OCI-LY3 (cell line): ENCODE measurements at regions not wholly inside any gene's neighbourhood (a gene's known extent, or its start where the extent isn't known, plus 50 kb on each side); places are given as distances from the start of the nearest gene placed in this dataset.

Experiments
- H2AFZ ChIP-seq: fragments of 200-600, 300-600 bp; shearing (Covaris generic); 2 replicates; pipeline ENCODE4 v1.6.0; 2014; ENCODE audit warnings: antibody characterized with exemption, low read depth, low read length
- H3K27ac ChIP-seq: fragments of 200-600, 300-600 bp; sonication (generic); 2 replicates; pipeline ENCODE4 v1.5.1; 2014; ENCODE audit warnings: mild to moderate bottlenecking, low read length, moderate library complexity, mixed read lengths
- H3K27me3 ChIP-seq: fragments of 200-600, 300-600 bp; sonication (generic); 2 replicates; pipeline ENCODE4 v1.6.1; 2014; ENCODE audit warnings: low read depth, low read length, mixed read lengths
- H3K36me3 ChIP-seq: fragments of 200-600, 300-600 bp; sonication (generic); replicated peaks from 2 replicates; pipeline ENCODE3; 2014; ENCODE audit warnings: low read depth, low read length, mixed read lengths
- H3K4me1 ChIP-seq: fragments of 300-600, 200-600 bp; sonication (generic); 2 replicates; pipeline ENCODE4 v1.6.1; 2014; ENCODE audit warnings: low read length, mixed read lengths
- H3K4me2 ChIP-seq: fragments of 200-600, 300-600 bp; sonication (generic); 2 replicates; pipeline ENCODE4 v1.6.1; 2014; ENCODE audit warnings: low read length, mixed read lengths
- H3K4me3 ChIP-seq: fragments of 300-600, 200-600 bp; sonication (generic); 2 replicates; pipeline ENCODE4 v1.5.1; 2014; ENCODE audit warnings: antibody characterized with exemption, mild to moderate bottlenecking, low read length, moderate library complexity
- H3K79me2 ChIP-seq: fragments of 300-600, 200-600 bp; shearing (Covaris generic); 2 replicates; pipeline ENCODE4 v1.6.1; 2014; ENCODE audit warnings: mild to moderate bottlenecking, low read length, mixed read lengths
- H3K9ac ChIP-seq: fragments of 300-600, 200-600 bp; shearing (Covaris generic); 2 replicates; pipeline ENCODE4 v1.6.0; 2014; ENCODE audit warnings: mild to moderate bottlenecking, low read length, moderate library complexity
- H3K9me3 ChIP-seq: fragments of 200-600, 300-600 bp; shearing (Covaris generic); 2 replicates; pipeline ENCODE4 v1.6.1; 2014; ENCODE audit warnings: low read length, mixed read lengths; ENCODE audit not compliant: insufficient read depth
- H4K20me1 ChIP-seq: fragments of 200-600, 300-600 bp; sonication (generic); 2 replicates; pipeline ENCODE4 v1.6.1; 2016; ENCODE audit warnings: low read length, mixed read lengths; ENCODE audit not compliant: insufficient read depth
- CTCF ChIP-seq: fragments of 200-600, 300-600 bp; sonication (generic); IDR thresholded peaks from 2 replicates; pipeline ENCODE4 v1.5.1; 2014; ENCODE audit warnings: antibody characterized with exemption, low read length, low read depth
- EZH2phosphoT487 ChIP-seq: fragments of 200-600 bp; shearing (Covaris generic); IDR thresholded peaks from 2 replicates; pipeline ENCODE4 v1.6.1; 2018; ENCODE audit warnings: antibody characterized with exemption, mixed run types, low read depth

GRCh38 chr21:38092051-38092450 lies 164.7 kb upstream of the KCNJ15 start:
- Histone ChIP-seq H2AFZ (no peak overlapping the region), H3K79me2 (no peaks in the 10 kb centered on the region), H3K9me3 (no peaks in the 10 kb centered on the region), H3K9ac (no peak overlapping the region), H4K20me1 (no peaks in the 10 kb centered on the region), H3K36me3 (no peaks in the 10 kb centered on the region), H3K27ac (no peak overlapping the region), H3K4me3 (no peak overlapping the region), H3K4me2 (no peak overlapping the region), H3K4me1 (no peaks in the 10 kb centered on the region), H3K27me3 (no peaks in the 10 kb centered on the region)
- no peak for TF ChIP-seq EZH2phosphoT487
- TF ChIP-seq CTCF: no peak

GRCh38 chr21:38095220-38095619 lies 161.6 kb upstream of the KCNJ15 start:
- H2AFZ ChIP-seq: no peak overlapping the region
- H3K4me1 ChIP-seq: no peaks in the 10 kb centered on the region
- no peak overlapping the region for H3K9ac ChIP-seq
- H3K4me3 ChIP-seq: no peak overlapping the region
- no peaks in the 10 kb centered on the region for H3K79me2 ChIP-seq
- H3K4me2 ChIP-seq: no peak overlapping the region
- H3K36me3 ChIP-seq: no peaks in the 10 kb centered on the region
- H3K27me3 ChIP-seq: no peaks in the 10 kb centered on the region
- H3K9me3 ChIP-seq: no peaks in the 10 kb centered on the region
- H3K27ac ChIP-seq: no peak overlapping the region
- TF ChIP-seq EZH2phosphoT487 (no peak), CTCF (no peak)
- no peaks in the 10 kb centered on the region for H4K20me1 ChIP-seq

GRCh38 chr21:38097789-38098188 lies 159.0 kb upstream of the KCNJ15 start:
- H3K27ac ChIP-seq: no peak overlapping the region
- no peaks in the 10 kb centered on the region for H3K36me3 ChIP-seq
- H3K9ac ChIP-seq: no peak overlapping the region
- no peak overlapping the region for H2AFZ ChIP-seq
- no peaks in the 10 kb centered on the region for H3K4me1 ChIP-seq
- no peaks in the 10 kb centered on the region for H3K79me2 ChIP-seq
- H3K9me3 ChIP-seq: no peaks in the 10 kb centered on the region
- H3K4me3 ChIP-seq: no peak overlapping the region
- no peaks in the 10 kb centered on the region for H4K20me1 ChIP-seq
- no peaks in the 10 kb centered on the region for H3K27me3 ChIP-seq
- no peak for TF ChIP-seq CTCF
- TF ChIP-seq EZH2phosphoT487: no peak
- H3K4me2 ChIP-seq: no peak overlapping the region

GRCh38 chr21:38112219-38112789 lies 144.5 kb upstream of the KCNJ15 start:
- H3K9ac ChIP-seq: no peak overlapping the region

More at GRCh38 chr21:38112219-38112789, 144.5 kb upstream of the KCNJ15 start:
- H3K27ac ChIP-seq: no peak overlapping the region
- no peak overlapping the region for H3K4me2 ChIP-seq
- no peaks in the 10 kb centered on the region for H3K27me3 ChIP-seq
- H3K79me2 ChIP-seq: no peaks in the 10 kb centered on the region
- no peaks in the 10 kb centered on the region for H3K36me3 ChIP-seq
- no peak overlapping the region for H2AFZ ChIP-seq
- no peaks in the 10 kb centered on the region for H4K20me1 ChIP-seq
- no peaks in the 10 kb centered on the region for H3K4me1 ChIP-seq
- no peak overlapping the region for H3K4me3 ChIP-seq
- H3K9me3 ChIP-seq: no peaks in the 10 kb centered on the region
- TF ChIP-seq EZH2phosphoT487 (no peak), CTCF (no peak)
